ENCODE measurements at regions not wholly inside any gene's neighbourhood (a gene's known extent, or its start where the extent isn't known, plus 50 kb on each side); places are given as distances from the start of the nearest gene placed in this dataset.
"Not testable (repeated sequence)": the region's sequence is repeated elsewhere in the genome, so short reads cannot be mapped to it uniquely, and the experiment has no call there.

DNA sequence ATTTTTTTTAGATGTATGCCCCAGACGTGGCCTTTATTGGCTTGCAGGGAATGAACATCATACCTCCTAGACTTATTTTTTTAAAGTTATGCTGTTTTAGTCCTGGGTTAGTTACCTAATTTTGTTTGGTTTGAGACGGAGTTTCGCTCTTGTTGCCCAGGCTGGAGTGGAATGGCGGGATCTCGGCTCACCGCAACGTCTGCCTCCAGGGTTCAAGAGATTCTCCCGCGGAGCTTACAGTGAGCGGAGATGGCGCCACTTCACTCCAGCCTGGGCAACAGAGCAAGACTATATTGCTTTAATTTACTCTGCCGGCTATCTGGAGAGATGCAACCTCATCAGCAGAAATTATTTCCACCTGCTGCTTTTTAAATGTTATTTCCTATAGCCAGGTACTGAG is 82.9 kb upstream of the TNK2 start:
- TF ChIP-seq CTCF (IDR thresholded peaks at IDR 0.05); TCF7L2 (IDR thresholded peaks at IDR 0.05; ENCODE audit: low read depth, low read length): not testable (repeated sequence)

Data from Panc1 (cell line).